GM23338 (cell line): ENCODE measurements at regions not wholly inside any gene's neighbourhood (a gene's known extent, or its start where the extent isn't known, plus 50 kb on each side); places are given as distances from the start of the nearest gene placed in this dataset.

ENCODE experiments used
- ATAC-seq: fragments of 200-7000 bp; cut with Tn5 transposase; 3 replicates; pipeline ENCODE4 v1.9.1; 2020
- DNase-seq: peaks from one replicate; pipeline ENCODE4 v3.0.0-alpha.2; 2015; ENCODE audit warnings: low spot score
- H2AFZ ChIP-seq: fragments of 200-600 bp; sonication (generic); 2 replicates; pipeline ENCODE4 v1.8.0; 2016; ENCODE audit warnings: antibody characterized with exemption, mild to moderate bottlenecking, moderate library complexity
- H3F3A ChIP-seq: fragments of 200-600 bp; sonication (generic); replicated peaks from 2 replicates; pipeline ENCODE4 v1.8.0; 2017; ENCODE audit warnings: antibody characterized with exemption, mixed run types, low read depth
- H3K27ac ChIP-seq: fragments of 200-600 bp; sonication (generic); 2 replicates; pipeline ENCODE4 v1.6.1; 2016; ENCODE audit warnings: low read depth
- H3K27me3 ChIP-seq: fragments of 200-600 bp; sonication (generic); 2 replicates; pipeline ENCODE4 v1.8.0; 2016; ENCODE audit warnings: mild to moderate bottlenecking, mixed run types, moderate library complexity; ENCODE audit not compliant: insufficient read depth
- H3K36me3 ChIP-seq: fragments of 200-600 bp; sonication (generic); 2 replicates; pipeline ENCODE4 v1.8.0; 2016; ENCODE audit warnings: mild to moderate bottlenecking; ENCODE audit not compliant: insufficient read depth
- H3K4me1 ChIP-seq: fragments of 200-600 bp; sonication (generic); 2 replicates; pipeline ENCODE4 v1.8.0; 2016; ENCODE audit warnings: mild to moderate bottlenecking, moderate library complexity; ENCODE audit not compliant: insufficient read depth
- H3K4me2 ChIP-seq: fragments of 200-600 bp; sonication (generic); 2 replicates; pipeline ENCODE4 v1.7.1; 2017; ENCODE audit warnings: mixed run types
- H3K4me3 ChIP-seq: fragments of 200-600 bp; sonication (generic); 2 replicates; pipeline ENCODE4 v1.6.1; 2016; ENCODE audit warnings: mixed run types
- H3K79me2 ChIP-seq: fragments of 200-600 bp; sonication (generic); replicated peaks from 2 replicates; pipeline ENCODE4 v1.8.0; 2017; ENCODE audit warnings: mild to moderate bottlenecking; ENCODE audit not compliant: insufficient read depth
- H3K9me2 ChIP-seq: fragments of 200-600 bp; sonication (generic); 2 replicates; pipeline ENCODE4 v1.8.0; 2017; ENCODE audit not compliant: insufficient read depth
- H4K20me1 ChIP-seq: fragments of 200-600 bp; sonication (generic); replicated peaks from 2 replicates; pipeline ENCODE4 v1.8.0; 2017; ENCODE audit warnings: mild to moderate bottlenecking; ENCODE audit not compliant: insufficient read depth
- H3K27ac Mint-ChIP-seq: 2 replicates; pipeline ENCODE4 v1.8.0; 2020; ENCODE audit warnings: inconsistent platforms, mild to moderate bottlenecking, moderate library complexity, mixed read lengths
- H3K27me3 Mint-ChIP-seq: 3 replicates; pipeline ENCODE4 v1.8.0; 2022; ENCODE audit warnings: low read depth, mild to moderate bottlenecking, moderate library complexity, mixed read lengths, inconsistent platforms; ENCODE audit not compliant: insufficient read depth, poor library complexity
- H3K36me3 Mint-ChIP-seq: 3 replicates; pipeline ENCODE4 v1.8.0; 2021; ENCODE audit warnings: low read depth, mild to moderate bottlenecking, inconsistent platforms, moderate library complexity, mixed read lengths
- H3K4me1 Mint-ChIP-seq: 3 replicates; pipeline ENCODE4 v1.8.0; 2020; ENCODE audit warnings: mild to moderate bottlenecking, inconsistent platforms, mixed read lengths
- H3K4me3 Mint-ChIP-seq: 3 replicates; pipeline ENCODE4 v1.8.0; 2021; ENCODE audit warnings: moderate library complexity, mild to moderate bottlenecking, inconsistent platforms, mixed read lengths
- H3K9me3 Mint-ChIP-seq: 3 replicates; pipeline ENCODE4 v1.8.0; 2020; ENCODE audit warnings: moderate library complexity, mild to moderate bottlenecking, inconsistent platforms, mixed read lengths
- CREB1 ChIP-seq: fragments of 250-450 bp; sonication (Bioruptor Pico); IDR thresholded peaks from 2 replicates; pipeline ENCODE4 v1.5.0; 2020; ENCODE audit warnings: low read depth, mild to moderate bottlenecking, moderate library complexity
- ETS1 ChIP-seq: IDR thresholded peaks from 2 replicates; pipeline ENCODE4 v1.6.1; 2016; ENCODE audit warnings: antibody characterized with exemption
- EZH2 ChIP-seq: fragments of 200-600 bp; sonication (generic); IDR thresholded peaks from one replicate; pipeline ENCODE4 v1.8.0; 2017; ENCODE audit warnings: antibody characterized with exemption, mild to moderate bottlenecking, low read depth; ENCODE audit not compliant: unreplicated experiment
- EZH2phosphoT487 ChIP-seq: fragments of 200-600 bp; sonication (generic); IDR thresholded peaks from one replicate; pipeline ENCODE4 v1.8.1; 2018; ENCODE audit warnings: antibody characterized with exemption; ENCODE audit not compliant: unreplicated experiment
- JUNB ChIP-seq: IDR thresholded peaks from one replicate; pipeline ENCODE4 v1.6.1; 2016; ENCODE audit warnings: antibody characterized with exemption; ENCODE audit not compliant: unreplicated experiment
- POLR2AphosphoS5 ChIP-seq: IDR thresholded peaks from 2 replicates; pipeline ENCODE4 v1.6.1; 2016; ENCODE audit warnings: antibody characterized with exemption, low read depth
- REST ChIP-seq: IDR thresholded peaks from one replicate; pipeline ENCODE4 v1.6.1; 2018; ENCODE audit warnings: antibody characterized with exemption; ENCODE audit not compliant: unreplicated experiment
- STAT1 ChIP-seq: IDR thresholded peaks from one replicate; pipeline ENCODE4 v1.6.1; 2016; ENCODE audit warnings: antibody characterized with exemption; ENCODE audit not compliant: unreplicated experiment
- ZNF114 ChIP-seq: fragments of 250-450 bp; sonication (Bioruptor Pico); IDR thresholded peaks from 2 replicates; pipeline ENCODE4 v1.5.0; 2020; ENCODE audit warnings: mild to moderate bottlenecking, moderate library complexity
- ZNF331 ChIP-seq: fragments of 250-450 bp; sonication (Bioruptor Pico); IDR thresholded peaks from 2 replicates; pipeline ENCODE4 v1.5.0; 2020; ENCODE audit warnings: low read depth, mild to moderate bottlenecking, moderate library complexity
- ZNF462 ChIP-seq: fragments of 250-450 bp; sonication (Bioruptor Pico); IDR thresholded peaks from 2 replicates; pipeline ENCODE4 v1.5.0; 2020; ENCODE audit warnings: mild to moderate bottlenecking, moderate library complexity

GRCh38 chr17:79232957-79233356 is 158.3 kb downstream of the ENGASE start:
- H3K27me3 Mint-ChIP-seq: peaks cover 15% of the 10 kb centered on the region
- Histone ChIP-seq H3K36me3 (no peaks in the 10 kb centered on the region), H4K20me1 (no peaks in the 10 kb centered on the region), H3K4me3 (no peak overlapping the region), H2AFZ (no peak overlapping the region), H3F3A (no peaks in the 10 kb centered on the region), H3K27ac (no peak overlapping the region), H3K79me2 (no peaks in the 10 kb centered on the region), H3K9me2 (no peaks in the 10 kb centered on the region), H3K27me3 (no peaks in the 10 kb centered on the region), H3K4me1 (no peaks in the 10 kb centered on the region), H3K4me2 (no peak overlapping the region)
- no peak overlapping the region for H3K27ac Mint-ChIP-seq
- DNase-seq: no peak
- no peak for ATAC-seq
- peaks cover 9% of the 10 kb centered on the region; the same call in 1 of the 3 replicates for H3K4me1 Mint-ChIP-seq
- no peak overlapping the region for H3K4me3 Mint-ChIP-seq
- no peaks in the 10 kb centered on the region; the same call in 2 of the 3 replicates for H3K36me3 Mint-ChIP-seq
- no peaks in the 10 kb centered on the region for H3K9me3 Mint-ChIP-seq
- TF ChIP-seq EZH2: no peak
- TF ChIP-seq STAT1: no peak
- TF ChIP-seq ZNF114 (CRISPR knock-in tag): no peak
- TF ChIP-seq ZNF462 (CRISPR knock-in tag): no peak
- TF ChIP-seq JUNB: no peak
- no peak for TF ChIP-seq EZH2phosphoT487
- no peak for TF ChIP-seq ZNF331
- no peak for TF ChIP-seq REST
- TF ChIP-seq POLR2AphosphoS5: no peak
- TF ChIP-seq CREB1: no peak
- no peak for TF ChIP-seq ETS1
